GM19463 (cell line): ENCODE measurements at regions not wholly inside any gene's neighbourhood (a gene's known extent, or its start where the extent isn't known, plus 50 kb on each side); places are given as distances from the start of the nearest gene placed in this dataset.

ENCODE experiments used
- ATAC-seq: cut with Tn5 transposase; IDR thresholded peaks from one replicate; pipeline ENCODE4 v1.9.1; 2021; ENCODE audit warnings: mild to moderate bottlenecking, moderate library complexity; ENCODE audit not compliant: unreplicated experiment

DNA sequence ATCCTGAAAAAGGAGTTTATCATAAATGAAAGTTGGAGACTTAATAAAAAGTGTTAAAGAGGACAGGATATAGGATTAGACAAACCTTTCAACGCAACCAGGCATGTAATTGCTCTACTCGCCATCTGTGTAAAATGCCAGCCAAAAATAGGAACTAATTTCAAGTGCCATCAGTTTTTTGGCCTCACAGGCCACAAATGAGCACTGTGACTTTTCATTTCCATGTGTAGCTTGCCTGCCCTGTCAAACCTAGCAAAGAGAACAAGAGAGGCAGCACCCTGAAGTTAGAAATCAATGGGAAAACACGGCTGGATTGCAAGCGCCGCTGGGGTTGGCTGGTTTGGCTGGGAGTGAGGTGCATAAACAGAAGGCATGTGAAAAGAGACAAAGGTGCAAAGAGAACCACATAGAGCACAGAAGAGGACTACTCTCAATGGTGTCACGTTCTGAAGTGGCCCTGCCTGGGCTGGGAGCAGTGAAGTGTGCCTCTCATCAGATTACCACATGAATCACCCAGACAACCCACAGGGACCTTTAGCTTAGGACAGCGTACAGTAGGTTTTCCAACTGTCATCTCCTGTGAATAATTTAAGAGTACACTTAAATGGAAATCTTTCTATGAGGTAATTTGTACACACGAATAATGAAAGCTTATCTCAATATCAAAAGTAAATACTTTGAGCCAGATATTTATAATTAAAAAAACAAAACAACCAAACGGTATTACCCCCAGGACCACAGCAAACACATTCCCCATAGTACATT lies 78.0 kb upstream of the NHSL1 start:
- ATAC-seq, result peak; percentile 81

DNA sequence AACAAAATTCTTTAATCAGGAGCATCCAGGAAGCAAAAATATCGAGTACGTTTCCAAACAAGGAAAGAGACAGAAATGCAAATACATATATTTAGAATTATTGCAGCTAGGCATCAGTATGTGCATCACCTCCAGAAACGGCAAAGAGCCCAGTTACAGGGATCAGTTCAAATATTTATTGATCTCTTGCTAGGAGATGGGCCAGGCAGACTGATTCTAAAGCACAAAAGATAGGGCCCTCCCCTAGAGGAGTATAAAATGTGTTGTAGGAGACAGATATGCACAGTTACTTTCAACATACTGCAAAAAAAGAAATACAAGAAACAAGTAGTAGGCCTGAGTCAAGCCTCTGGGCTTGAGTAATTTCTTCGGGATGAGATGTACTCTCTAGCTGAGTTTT lies 80.7 kb upstream of the NHSL1 start:
- no peak for ATAC-seq

DNA sequence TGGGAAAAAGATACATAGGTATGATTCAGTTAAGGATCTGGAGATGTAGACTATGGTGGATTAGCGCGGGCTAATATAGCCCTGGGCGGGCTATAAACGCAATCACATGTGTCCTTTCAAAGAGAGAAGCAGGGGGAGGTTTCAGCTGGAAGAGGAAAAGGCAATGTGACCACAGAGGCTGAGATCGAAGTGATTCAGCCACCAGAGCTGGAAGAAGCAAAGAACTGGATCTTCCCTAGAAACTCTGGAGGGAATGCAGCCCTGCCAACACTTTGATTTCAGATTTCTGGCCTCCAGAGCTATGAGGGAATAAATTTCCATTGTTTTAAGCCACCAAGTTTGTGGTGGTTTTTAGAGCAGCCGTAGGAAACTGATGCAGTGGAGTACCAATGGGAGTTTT lies 81.5 kb upstream of the NHSL1 start:
- ATAC-seq, result no peak

DNA sequence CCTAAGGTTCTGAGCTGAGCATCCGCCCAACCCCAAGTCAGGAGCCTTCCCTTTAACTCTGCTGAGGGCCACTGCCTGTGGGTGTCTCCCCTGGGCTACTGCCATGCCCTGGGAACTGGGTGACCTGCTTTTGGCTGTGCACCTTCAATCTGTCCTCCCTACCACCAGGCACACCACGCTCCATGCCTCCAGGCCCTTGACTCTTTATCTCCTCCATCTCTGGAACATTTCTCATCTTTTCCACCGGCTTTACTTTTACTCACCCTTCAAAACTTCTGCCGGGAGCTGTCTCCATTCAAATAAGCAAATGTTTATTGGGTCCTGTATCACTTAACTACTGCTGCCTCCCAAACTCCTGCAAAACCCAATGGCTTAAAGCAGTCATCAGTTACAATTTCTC lies 83.3 kb upstream of the NHSL1 start:
- ATAC-seq, result no peak

DNA sequence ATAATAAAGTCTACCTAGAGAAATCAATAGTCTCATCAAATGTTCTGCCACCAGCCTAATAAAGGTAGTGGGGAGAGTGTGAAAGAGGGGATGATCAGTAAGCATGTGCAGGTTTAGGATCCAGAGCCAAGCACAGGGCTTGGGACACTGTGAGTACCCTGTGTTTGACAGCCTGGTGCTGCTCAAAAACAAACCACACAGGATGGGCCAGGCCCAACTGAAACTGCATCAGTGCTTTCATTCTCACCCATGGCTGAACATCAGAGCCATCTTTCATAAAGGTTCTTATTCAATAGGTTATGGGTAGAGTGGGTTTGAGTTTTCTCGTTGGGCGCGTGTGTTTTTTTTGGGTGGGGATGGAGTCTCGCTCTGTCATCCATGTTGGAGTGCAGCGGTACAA lies 87.3 kb upstream of the NHSL1 start:
- no peak for ATAC-seq

DNA sequence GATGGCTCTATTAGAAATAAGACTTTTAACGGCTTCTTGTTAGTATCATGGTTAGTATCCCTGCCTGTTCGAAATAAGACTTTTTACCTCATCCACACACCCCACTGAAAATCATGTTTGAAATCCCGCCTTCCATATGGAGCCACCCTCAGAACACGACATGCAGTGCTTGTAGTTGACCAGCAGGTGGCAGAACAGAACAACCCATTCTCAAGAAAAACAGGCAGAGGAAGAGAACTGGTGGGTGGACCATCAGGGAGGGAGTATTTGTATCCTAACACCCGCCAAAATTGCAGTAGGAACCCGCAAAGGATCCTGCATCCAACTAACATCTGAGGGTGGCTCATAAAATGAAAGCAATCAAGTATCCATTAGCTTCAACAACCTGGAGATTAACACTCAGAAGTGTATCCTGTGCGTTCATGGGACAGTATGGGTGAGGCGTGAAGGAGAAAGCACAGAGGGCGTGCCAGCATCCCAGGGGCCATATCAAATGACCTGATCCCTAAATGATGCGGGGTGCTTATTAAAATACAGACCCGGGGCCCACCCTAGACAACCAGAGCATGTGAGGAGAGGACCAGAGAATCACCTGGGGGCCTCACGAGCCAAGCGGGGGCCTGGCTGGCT lies 89.6 kb upstream of the NHSL1 start:
- no peak for ATAC-seq

DNA sequence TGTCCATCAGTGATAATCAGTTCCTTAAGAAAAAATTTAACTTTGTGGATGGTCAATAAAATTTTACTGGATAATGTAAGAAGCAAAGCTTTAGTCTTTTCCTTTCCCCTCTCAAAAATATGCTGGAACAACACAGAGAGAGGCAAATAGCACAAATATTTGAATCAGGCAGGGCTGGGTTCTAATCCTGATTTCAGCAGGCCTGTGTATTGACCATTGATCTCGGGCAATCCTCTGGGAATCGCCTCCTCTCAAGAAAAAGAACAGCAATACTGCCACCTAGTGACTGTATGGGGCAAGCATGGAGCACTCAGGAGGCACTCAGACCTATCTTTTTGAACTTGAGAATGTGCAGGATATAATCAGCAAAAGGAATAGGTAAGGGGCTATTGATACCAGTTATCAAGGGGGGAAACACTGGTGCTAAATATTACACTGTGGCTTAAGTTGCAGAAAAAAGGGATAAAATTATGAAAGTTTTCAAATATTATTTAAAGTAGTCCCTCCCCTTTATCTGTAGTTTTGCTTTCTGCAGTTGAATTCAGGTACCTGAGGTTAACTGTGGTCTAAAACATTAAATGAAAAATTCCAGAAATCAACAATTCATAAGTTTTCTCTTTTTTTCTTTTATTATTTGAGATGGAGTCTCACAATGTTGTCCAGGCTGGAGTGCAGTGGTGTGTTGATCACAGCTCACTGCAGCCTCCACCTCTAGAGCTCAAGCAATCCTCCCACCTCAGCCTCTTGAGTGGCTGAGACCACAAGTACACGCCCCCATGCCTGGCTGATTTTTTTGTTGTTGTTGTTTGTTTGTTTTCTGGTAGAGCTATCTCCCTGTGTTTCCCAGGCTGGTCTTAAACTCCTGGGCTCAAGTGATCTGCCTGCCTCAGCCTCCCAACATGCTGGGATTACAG lies 91.8 kb upstream of the NHSL1 start:
- ATAC-seq, result no peak

DNA sequence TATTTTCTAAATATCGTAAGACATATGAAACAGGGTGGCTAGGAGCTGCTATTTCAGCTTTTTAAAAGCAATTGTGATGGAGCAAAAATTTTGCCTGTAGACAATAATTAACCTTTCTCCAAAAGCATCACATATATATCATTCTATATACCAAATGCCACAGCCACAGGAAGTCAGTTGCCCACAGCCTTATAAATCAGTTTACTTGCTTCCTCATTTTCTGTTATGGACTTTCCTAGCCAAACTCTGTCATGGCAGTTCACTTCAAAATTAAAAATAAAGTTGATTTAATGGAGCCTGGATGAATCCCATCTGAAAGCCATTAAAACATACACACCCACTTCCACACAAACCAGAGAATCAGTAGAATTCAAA lies 93.4 kb upstream of the NHSL1 start:
- ATAC-seq, result peak; percentile 23

DNA sequence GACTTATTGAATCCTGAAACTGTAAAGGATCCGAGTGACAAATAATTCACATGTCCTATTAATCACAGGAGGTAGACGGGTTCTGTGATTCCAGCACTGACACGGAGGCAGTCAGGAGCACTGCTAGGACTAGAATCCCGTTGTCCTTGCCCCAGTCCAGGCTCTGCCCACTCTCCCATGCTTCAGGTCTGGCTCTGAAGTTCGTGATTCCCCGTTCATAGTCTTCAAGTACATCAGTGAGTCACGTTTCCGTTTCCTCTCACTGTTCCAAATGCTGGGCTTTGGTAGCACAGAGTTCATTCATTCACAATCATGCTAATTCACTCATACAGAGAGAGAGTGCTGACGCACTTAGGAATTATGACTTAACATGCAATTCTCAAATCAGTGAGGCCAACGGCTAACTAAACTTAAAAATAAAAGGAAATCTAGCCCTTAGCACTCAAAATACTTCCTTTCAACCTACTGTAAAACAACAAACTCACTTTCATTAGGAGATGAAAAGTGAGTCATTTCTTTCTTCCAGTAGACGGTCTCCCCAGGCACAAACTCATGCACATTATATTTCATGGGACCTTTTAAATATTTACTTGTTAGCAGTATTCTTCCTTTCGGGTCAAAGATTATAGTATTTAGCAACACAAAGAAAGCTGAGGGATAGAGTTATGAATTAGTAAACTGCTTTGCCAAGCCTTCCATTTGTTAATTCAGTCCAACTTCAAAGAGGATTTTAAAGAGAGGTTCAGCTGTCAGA lies 94.0 kb upstream of the NHSL1 start:
- ATAC-seq, result peak; percentile 83

DNA sequence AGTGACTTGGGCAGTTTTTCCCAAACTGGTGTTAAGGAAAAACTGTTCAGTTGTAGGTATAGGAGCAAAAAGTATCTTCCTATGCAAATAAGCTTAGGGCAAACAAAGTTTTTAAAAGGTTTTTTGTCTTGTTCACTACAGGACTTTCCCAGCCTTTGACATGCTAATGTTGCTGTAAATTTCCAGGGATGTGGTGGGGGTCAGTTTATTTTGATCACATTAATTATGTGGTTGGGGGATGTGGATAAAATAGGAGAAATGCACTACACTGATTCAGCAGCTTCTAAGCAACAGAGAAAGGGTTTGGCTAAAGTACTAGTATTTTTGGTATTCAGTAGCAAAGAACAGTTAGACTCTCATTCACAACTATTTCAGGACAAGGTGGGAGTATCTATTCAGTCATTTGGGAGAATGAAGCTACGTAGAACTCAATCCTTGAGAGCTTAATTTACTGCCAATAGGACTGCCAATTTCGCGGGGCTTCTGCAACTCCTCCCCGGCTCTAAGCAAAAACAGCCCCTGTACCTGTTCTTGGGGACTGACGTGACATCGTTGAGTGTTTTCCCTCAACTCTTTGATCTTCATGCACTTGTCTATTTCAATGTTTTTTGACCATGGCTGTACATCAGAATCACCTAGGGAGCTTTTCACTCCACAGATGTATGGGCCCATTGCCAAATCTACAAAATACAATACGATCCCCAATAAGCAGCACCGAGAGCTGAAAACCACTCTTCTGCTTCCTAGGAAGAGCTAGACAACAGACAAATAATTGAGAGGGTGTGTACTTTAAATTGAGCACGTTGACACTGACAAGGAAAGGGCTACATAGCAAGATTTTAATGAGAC lies 94.8 kb upstream of the NHSL1 start:
- ATAC-seq, result no peak

DNA sequence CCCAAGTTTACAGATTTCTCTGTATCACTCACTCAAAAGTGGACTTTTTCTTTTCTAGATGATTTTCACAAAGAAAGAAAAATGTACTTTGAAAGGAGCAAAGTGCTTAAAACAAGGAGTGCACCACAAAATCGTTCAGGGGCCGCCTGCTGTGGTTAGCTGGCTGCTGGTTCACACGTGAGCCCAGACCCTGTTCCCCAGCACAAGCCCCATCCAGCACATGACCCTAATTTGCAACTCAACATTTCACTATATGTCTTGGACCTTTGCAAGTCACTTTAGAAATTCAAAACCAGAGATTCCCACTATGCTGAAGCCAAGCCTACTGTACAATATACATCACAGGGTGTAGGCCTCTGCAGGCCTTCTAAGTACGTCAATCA lies 95.5 kb upstream of the NHSL1 start:
- ATAC-seq, result no peak

DNA sequence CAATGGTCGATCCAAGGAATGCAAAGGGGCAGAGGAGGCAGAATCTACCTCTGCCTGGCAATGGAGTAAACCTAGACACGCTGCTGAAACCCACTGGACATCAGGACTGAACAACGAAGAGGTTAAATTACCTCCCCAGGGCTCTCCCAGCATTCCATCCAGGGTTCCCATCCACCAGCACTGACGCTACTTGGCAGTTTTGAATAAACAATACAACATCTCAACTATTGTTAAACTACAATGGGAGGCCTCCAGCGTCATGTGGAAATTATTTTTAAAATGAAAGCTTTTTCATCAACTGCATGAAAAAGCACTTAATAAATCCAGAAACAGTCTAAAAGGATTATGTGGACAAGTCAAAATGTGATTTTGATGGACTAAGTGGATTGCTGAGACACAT lies 96.8 kb upstream of the NHSL1 start:
- ATAC-seq, result no peak

DNA sequence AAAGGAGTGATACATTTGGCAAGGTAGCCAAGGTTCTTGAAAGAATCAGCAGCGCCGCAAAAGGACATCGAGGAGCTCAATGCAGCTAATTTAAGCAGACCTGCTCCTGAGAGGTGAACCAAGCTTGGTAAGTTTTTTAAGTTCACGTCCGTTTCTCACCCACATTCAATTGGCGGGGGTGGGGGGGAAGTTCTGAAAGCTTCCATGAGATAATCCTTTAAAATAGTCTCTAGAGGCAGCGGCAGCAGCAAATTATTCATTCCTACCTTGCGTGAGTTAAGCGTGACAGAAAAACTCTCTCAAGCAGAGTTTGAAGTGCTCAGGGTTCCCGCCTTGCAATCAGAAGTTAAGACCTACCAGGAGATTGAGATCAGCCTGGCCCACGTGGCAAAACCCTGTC lies 97.3 kb upstream of the NHSL1 start:
- ATAC-seq, result no peak

DNA sequence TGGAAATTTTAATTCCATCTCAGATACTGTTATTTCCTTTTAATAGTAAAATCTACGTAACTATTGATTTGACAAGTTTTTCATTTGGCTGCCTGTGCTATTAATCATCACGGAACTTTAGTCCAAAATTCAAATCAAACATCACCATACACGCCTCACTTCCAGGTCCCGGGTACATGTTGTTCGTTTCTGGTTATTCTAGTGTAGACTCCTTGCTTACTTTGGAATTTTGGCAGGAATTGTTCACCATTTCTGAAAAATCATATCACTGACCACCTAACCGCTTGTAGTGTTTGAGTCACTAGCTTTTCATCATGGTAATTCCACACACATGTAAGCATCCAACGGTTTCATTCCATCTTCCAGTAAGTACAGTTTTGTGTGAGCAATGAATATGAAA lies 98.0 kb upstream of the NHSL1 start:
- ATAC-seq, result no peak

DNA sequence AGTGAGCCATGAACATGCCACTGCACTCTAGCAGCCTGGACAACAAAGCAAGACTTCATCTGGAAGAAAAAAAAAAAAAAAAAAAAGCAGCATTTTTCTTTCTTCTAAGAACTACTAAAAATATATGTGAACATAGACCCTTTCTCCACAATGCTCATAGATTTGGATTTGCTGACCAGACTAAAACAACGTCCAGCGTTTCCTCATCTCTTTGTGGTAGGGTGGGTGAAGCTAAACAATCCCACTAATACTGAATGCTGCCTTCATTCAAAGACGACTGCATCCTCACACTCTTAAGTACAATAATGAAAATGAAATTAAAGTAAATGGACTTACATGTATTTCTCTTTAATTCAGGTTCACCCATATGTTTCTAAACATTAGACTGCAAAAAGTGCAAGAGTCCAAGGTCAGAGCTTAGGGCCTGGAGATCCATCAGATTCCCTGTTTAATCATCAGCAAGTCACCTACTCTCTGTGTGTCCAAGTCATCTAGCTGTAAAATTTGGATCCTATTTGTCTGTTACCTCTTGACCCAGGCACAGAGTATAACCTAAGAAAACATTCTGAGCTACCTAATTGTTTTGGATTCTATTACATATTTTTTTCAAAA lies 99.4 kb upstream of the NHSL1 start:
- no peak for ATAC-seq

DNA sequence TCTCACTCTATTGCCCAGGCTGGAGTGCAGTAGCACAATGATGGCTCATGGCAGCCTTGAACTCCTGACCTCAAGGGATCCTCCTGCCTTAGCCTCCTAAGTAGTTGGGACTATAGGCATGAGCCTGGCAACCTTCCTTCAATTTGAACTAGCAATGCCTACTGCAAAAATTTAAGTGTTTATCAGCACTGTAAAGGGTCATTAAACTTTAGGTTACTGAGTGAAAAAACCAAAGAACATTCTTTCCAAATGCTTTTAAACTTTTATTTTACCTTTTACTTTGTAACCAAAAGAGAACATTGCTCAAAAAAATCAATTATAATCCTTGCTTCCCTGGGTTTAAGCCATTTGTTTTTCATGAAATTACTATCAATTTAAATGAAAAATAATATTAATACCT lies 101.0 kb upstream of the NHSL1 start:
- ATAC-seq, result no peak

DNA sequence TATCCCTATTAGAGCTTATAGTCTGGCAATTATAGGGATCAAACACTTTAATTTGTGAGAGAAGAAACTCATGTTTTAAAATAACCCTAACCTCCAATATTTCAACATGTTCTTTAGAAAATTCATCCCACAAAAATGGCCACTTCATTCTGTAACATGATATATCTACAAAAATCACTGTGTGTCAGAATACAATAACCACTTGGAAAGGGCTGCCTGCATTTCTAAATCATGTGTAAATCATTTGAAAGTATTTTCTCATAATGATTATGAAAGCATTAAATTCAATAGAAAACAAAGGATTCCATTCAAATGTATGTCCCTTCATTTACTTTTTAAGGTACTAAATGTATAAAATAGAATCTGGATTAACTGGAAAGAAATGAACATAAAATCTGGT lies 101.4 kb upstream of the NHSL1 start:
- ATAC-seq, result no peak

DNA sequence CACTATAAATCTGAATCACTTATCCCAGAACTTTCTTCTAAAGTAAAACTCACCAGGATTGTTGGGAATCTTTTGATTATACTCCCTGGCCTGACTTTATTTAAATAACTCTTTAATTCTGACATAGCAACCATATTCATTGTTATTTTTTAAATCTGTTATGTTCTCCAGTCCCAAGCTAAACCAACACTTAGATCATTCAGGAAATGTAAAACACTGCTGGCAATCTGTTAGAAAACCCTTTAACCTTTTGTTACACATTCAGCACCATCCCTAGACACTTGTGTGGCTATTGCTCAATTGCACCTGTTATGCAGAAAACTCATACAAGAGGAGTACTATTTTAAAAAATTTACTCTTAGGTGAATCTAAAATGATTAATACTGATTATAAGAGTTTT lies 101.8 kb upstream of the NHSL1 start:
- ATAC-seq, result no peak

DNA sequence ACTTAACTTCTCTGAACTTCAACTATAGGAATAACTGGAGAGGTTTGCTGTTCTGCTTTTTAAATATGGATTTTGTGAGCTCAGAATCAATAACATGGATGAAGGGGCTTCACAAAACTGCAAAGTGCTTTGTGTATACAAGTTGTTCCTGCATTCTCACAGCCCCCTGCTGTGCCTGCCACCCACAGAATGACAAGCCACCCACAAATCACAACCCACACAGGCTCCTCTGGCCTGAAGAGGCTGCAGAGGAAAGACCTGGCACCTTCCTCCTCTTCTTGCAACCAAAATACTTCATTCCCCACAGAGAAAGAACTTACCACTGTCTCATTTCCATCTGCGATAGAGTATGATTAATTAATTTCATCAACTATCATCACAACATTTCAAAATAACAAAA lies 106.7 kb upstream of the NHSL1 start:
- ATAC-seq, result no peak
